NCI-H2081 (cell line): ENCODE measurements at regions not wholly inside any gene's neighbourhood (a gene's known extent, or its start where the extent isn't known, plus 50 kb on each side); places are given as distances from the start of the nearest gene placed in this dataset.

Experiments
- DNase-seq, 2 experiments: peaks; one replicate each; lab custom pipeline; 2025; lab: John Stamatoyannopoulos, UW

DNA sequence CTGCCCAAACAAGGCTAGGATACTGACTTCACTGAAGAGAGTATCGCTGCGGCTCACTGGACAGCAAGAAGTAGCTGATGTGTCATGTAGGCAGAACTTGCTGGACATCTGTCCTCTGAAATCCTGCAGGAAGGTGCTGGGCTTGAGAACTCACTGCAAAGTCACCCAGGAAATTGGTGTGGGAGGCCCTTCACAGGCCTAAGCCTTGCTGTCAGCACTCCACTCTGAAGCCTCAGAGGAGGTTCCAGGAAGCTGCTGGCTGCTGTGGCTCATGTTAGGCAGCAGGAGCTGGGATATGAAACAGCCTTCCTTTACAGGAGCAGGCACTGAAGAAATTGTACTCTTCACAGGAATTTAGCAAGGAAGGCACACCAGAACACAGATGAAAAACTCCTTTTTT lies 88.3 kb upstream of the CCDC68 start:
- DNase-seq = no peak

DNA sequence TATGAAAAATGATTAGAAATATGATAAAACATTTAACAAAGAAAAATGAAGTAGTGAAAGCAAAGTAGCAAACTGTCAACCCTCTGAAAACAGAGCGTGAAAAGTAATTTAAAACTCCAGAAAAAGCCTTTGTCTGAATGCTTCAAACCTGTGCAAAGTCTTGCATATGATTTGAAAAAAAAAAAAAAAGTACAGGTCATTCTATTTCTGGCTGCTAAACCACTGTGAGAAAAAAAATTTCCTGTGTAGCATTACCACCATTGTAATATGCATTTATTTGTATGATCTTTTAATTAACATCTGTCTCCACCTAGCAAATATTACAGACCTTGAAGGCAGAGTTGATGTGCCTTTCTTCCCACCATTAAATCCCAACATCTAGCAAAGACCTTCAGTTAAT lies 82.1 kb upstream of the CCDC68 start:
- no peak for DNase-seq

GRCh38 chr18:55038162-55038561 lies 78.9 kb upstream of the CCDC68 start:
- DNase-seq = no peak

DNA sequence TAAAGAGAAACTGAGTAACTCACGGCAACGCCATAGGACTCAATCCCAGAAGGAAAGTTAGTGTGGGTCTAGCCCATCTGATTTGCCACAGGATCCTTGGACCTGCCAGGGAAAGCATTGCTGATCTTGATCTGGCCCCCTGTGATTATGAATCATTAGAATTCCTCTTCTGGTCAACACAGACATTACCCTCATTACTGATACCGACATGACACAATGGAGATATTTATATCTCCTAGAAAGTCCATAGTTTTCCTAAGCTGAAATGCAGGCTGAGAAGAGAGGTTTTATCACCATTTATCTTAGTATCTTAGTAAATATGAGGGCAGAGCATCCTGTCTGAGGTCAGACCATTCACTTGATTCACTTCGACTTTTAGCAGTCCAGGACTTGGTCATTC lies 75.5 kb upstream of the CCDC68 start:
- no peak for DNase-seq

DNA sequence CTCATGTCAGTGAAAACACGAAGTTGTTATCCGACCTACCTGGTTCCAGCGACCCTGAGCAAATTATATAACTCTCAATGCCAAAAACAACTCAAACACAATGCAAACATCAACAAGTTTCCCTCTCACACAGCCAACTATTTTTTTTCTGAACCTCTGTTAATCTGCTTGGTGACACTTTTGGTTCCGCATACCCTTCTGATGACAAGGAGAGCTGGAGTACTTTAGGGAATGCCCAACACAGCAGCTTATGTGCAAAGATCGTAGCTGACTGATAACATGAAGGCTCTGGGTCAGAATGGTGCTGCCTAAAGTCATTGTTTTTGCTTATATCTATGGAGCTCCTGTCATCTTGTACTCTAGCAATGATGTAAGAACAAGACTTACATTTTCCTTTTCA lies 72.7 kb upstream of the CCDC68 start:
- no peak for DNase-seq

GRCh38 chr18:55031576-55031975 lies 72.3 kb upstream of the CCDC68 start:
- no peak for DNase-seq

GRCh38 chr18:55031164-55031563 lies 71.9 kb upstream of the CCDC68 start:
- no peak for DNase-seq

DNA sequence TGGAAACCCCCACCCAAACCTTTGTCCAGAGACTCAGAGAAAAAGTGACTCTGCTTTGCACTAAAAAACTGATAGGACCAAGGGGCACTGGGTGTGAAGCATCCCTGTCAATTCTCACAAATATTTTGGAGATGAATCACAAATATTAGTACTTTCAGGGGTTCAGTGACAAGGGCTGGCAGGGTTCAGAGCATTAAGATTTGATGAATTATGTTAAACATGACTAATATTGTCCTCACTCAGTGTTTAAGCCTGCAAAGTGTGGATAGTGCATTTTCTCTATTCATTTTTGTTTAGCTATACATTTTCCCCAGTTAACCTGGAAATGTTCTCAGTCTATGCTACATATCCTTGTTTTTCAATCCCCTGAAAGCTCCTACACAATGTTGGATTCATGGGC lies 65.3 kb upstream of the CCDC68 start:
- no peak for DNase-seq

GRCh38 chr18:55018602-55019001 lies 59.3 kb upstream of the CCDC68 start:
- DNase-seq = no peak

GRCh38 chr18:55014095-55014494 lies 54.8 kb upstream of the CCDC68 start:
- DNase-seq = no peak

GRCh38 chr18:55013685-55014084 lies 54.4 kb upstream of the CCDC68 start:
- no peak for DNase-seq

DNA sequence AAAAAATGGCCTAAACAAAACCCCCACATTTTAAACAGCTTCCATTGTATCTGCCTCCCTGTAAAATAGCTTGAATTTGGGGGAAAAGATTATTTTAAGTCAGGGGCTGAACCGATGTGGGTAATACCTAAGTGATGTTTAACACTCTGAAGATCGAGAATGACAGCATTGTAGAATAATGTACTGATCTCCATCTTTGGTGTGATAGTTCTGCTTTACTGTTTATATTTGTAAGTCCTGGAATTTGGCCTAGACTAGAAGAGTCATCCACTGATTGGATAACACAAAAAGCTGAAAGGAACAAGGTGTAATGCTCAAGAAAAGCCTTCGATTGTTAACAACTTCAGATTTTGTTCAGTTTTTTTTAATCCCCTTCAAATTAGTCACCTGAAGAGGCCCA lies 53.8 kb upstream of the CCDC68 start:
- no peak for DNase-seq

GRCh38 chr18:55012008-55012407 lies 52.7 kb upstream of the CCDC68 start:
- no peak for DNase-seq
